T-helper 1 cell treated with Interleukin-12 subunit alpha and Interleukin-12 subunit beta and Interleukin-4 antibody, amounts not matched to agents 30 ng/mL and 1 ng/mL, for 36 hours (primary cell): ENCODE measurements at regions not wholly inside any gene's neighbourhood (a gene's known extent, or its start where the extent isn't known, plus 50 kb on each side); places are given as distances from the start of the nearest gene placed in this dataset.

Experiments
- intact Hi-C: fragments of 100-400 bp; cut with micrococcal nuclease; formaldehyde crosslinking; loops from one replicate; pipeline ENCODE4 v1.15.1; 2024

DNA sequence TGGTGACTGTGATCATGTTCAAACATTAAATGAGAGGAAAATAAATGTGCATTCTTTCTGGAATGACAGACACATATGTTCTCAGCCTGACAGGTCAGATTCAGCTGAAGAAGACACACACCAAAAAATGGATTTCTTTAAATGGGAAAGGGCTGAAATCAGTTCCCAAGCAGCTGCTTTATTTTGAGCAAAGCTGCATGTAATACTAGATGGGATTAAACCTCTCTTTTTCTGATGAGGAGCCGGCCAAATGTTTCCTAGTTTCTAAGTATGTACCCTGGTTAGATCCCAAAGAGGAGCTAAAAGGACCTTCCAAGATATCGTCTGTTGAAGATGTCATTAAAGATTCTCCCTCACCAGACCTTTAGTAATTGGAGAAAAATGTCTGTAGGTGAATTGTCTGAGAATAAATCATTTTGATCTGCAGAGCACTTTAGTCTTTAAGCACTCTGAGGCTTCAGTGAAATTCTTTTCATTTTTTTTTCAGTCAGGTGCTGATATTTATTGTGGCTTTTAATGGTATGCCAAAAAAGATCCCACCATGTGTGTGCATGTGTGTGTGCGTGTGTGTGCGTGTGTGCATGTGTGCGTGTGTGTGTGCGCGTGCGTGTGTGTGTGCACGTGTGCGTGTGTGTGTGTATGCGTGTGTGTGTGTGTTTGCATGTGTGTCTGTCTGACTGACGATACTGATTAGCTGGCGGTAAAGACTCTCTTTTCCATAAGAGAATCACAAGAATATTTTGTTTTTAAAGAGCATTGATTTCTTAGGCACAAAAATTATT is 175.8 kb downstream of the IRS1 start:
- intact Hi-C loops, result no loop called here

DNA sequence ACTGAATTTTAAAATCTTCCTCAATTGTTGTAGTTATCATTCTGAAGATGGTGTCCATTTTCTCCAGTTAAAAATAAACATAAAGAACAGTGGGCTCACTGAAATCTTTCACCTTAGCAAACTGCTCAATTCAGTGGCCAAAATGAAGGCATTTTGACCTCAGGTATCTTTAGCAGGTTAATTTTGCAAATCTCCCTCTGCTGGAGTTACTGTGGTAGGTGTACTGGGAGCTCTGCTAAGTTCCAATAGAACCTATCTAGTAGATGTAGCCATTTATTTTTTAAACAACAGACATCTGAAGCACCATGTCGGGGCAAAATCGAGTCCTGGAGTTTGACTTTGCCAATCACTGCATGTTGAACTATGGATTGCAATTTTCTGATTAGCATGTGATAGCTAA is 177.1 kb downstream of the IRS1 start:
- intact Hi-C loops, result no loop called here

DNA sequence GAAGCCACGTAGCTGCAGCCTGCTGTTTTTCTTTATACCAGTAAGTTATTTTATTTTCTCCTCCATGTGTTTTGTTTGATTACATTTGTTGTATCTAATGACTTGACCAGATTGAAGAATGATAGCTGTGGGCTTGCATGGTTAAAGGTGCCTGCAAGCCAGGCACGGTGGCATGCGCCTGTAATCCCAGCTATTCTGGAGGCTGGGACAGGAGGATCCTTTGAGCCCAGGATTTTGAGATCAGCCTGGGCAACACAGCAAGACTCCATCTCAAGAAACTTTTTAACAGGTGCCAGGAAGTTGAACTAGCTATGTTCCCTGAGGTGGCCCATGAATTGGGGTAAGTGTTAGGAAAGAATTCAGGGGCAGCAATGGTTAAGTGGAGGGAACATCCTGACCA is 179.4 kb downstream of the IRS1 start:
- intact Hi-C loops, result no loop called here

DNA sequence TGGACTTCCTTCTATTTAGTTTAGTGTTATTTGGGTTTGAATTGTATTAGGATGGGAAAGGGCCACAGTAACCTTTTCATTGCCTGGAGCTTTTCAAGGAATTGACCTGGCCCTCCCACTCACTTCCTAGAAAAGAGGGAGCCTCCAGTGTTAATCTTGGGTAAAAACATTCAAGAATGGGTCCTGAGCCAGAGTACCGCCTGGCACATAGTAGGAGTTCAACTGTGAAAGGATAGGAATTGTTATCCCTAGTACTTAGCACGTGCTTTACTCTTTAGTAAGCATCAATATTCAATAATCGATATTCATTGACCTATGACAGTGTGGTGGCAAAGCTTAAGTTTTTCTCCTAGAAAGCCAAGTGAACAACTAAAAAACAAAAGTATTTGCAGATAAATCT is 179.9 kb downstream of the IRS1 start:
- intact Hi-C loops, result no loop called here

DNA sequence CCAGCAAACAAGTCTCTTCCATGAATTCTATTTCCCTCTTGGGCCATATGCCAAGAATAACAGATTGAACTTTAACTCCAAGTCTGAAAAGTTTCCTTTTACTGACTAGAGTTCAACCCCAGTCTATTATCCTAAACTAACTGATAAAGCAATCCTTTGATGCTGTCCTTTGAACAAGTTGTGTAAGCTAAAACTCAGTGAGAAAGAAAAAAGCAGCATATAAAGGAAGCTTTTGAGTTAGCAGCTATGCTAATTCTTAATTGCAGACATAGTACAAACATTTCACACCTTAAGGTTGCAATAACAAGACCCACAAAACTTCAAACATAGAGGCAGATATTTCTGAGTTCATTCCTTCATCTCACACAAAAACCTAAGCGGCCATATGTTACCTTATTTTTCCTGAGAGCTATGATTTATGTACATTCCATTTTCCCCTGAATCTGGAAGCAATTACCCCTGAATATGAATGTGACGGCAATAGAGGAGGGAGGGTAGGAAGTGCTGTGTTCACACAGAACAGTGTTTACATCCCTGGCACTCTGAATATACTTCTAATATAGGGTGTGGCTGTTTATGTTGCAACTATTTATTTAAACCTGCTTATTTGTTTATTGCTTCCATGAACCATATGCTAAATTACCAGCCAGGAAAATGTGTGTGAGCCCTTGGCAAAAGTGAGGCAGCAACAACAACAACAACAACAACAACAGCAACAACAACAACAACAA is 180.6 kb downstream of the IRS1 start:
- intact Hi-C loops, result no loop called here

DNA sequence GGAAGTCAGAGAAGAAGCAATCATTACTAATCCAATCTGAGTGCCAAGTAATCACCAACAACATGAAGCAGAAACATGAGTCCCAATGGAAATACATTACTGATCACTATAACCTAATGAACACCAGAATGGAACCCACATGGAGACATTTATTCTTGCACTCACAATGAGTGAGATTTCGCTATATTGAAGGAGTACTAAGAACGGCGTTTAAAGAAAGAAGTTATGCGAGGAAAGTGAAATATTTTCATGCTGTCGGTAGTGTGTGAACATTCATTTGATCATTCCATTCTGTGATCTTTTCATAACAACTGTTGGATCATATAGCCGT is 181.1 kb downstream of the IRS1 start:
- intact Hi-C loops, result no loop called here

DNA sequence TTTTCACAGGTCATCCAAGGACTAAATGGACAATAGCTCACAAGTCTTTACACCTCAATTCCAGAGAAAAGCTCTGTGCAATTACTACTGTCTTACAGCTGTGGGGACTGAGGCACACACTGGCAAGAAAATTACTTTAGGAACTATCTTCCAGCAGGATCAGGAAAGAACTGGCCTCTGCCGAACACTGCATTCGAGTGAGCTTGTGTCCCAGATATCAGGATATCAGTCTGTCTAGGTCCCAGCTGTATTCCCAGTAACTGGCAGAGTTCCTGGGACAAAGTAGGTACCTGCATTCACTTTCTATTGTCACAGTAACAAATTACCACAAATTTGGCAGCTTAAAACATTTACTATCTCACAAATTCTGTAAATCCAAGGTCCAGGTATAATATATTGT is 183.7 kb downstream of the IRS1 start:
- intact Hi-C loops, result no loop called here

DNA sequence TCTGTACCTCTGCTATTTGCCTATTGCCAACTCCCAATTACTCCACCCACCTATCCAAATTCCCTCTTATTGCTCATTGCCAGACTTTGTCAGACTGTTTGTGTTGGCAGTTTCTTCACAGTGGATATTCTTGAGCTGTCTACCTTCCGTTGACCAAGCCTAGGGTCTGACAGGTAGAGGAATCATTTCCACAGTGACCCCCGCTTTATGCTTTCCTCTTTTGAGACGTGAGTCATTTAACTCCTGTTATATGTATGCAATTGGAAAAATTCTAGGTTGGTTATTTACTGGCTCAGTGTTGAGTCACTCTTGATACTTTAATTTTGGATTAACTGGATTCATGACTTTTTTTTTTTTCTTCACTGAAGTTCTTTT is 187.7 kb downstream of the IRS1 start:
- intact Hi-C loops, result no loop called here

DNA sequence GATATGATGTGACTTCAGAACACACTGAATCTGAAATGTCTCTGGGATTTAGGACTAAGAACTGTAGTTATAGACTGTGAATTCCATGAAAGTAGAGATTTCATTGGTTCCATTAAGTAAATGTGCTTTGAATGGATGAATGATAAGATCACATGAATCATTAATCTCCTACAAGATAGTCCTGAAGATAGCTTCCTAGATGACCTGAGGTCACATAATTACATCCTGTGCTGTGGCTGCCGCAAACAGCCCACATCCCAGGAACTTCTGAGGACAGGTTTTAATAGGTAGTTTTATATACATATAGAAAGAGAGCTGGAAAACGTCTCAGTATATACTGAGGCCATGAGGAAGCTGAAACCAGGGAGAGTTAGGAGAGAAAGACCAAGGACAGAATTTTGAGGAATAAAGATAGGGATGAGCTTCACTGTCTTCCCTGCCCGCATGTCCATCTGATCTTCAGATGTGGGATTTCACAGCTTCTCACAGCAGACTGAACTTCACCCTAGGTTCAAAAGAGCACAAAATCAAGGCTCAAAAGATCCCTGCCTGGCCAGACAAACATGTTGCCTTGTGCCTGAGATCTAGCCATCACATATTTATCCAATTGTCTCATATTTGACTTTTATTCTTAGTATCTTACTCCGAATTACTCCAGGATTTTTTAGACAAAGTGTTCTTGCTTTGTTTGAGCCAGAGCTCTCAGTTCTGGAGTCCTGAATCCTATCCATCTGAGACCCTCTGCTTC is 188.2 kb downstream of the IRS1 start:
- intact Hi-C loops, result no loop called here

DNA sequence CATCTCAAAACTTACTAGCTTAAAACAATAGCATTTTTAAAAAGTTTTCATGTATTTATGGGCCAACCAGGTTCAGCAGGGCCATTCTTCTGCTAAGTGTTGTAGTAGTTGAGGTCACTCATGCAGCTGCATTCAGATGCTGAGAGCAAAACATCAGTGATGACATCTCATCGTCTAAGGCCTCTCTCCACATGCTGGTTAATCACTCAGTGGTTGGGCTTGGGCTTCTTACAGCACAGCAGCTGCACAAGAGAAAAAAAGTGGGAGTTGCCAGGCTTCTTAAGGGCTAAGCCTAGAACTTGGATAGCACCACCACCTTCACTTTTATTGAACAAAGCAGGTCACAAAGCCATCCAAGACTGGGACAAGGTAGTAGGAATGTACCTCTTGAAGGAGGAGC is 190.3 kb downstream of the IRS1 start:
- intact Hi-C loops, result loop anchor here (2.0 kb wide), 1 partner anchor 43 kb away; no protein-coding TSS in a partner anchor

DNA sequence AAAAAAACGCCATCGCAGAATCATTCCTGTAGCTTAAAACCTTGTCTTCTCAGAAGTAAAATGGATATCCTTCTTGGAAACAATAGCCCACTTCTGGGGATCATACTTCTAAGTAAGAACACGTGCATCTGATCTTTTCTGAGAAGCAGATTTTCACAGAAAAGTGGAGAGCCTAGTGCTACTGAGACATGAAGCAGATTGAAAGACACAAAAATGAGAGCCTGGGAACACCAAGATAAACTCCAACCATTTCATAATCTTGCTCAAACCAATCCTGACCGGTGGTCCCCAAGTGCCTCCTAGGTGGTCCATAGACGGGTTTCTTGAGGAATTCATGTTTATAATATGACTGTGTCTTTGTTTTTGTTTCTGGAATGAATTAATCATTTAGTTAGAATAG is 191.2 kb downstream of the IRS1 start:
- intact Hi-C loops, result loop anchor here (2.0 kb wide), 1 partner anchor 44 kb away; no protein-coding TSS in a partner anchor

DNA sequence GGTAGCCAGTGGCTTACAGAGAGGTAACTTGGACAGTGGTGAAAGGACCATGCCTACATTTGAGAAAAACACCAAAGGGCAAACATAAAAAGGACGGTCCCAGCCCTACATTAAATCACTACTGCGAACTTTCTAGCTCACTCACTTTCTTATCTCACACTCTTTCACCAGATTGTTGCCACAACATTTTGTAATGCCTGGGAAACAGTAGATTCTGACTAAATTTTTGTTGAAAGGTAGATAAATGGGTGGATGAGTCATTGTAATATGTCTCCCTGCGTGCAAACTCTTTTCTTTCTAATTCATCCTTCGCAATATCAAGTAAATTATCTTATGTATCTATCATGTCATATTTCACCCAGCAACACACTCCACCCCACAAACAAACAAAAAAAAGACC is 192.2 kb downstream of the IRS1 start:
- intact Hi-C loops, result no loop called here

DNA sequence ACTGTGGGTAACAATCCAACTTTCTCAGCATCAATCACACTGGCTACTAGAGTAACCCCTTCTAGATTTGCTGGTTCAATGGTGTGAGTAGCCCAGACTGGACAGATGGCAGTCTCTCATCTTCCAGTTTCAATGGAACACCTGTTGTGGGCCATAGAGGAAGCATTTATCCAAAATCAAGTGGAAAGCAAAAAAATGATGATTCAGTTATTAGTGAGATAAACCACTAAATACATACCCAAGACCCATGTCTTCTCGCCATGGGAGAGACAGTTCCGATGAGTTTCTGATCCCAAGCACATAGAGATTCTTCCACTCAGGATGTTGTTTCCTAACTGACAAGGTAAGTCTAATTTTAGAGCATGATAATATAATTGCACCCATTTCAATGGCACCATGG is 194.0 kb downstream of the IRS1 start:
- intact Hi-C loops, result no loop called here

DNA sequence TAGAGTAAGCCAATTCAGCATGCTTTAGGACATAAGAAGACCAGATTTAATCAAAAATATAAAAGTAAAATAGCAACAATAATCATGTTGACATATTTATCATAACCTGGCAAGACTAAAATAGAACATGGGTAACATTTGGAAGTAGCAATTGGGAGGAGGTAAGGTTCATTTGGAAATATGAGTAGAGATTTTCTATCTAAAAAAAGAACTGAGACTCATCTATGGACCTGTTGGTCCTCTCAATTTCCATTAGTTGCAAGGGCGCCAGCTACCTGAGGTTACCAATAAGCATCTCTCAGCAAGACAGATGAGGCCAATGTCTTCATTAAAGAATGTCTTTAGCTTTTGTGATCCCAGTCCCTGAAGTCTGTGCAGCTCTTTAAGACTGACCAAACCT is 196.0 kb downstream of the IRS1 start:
- intact Hi-C loops, result no loop called here

DNA sequence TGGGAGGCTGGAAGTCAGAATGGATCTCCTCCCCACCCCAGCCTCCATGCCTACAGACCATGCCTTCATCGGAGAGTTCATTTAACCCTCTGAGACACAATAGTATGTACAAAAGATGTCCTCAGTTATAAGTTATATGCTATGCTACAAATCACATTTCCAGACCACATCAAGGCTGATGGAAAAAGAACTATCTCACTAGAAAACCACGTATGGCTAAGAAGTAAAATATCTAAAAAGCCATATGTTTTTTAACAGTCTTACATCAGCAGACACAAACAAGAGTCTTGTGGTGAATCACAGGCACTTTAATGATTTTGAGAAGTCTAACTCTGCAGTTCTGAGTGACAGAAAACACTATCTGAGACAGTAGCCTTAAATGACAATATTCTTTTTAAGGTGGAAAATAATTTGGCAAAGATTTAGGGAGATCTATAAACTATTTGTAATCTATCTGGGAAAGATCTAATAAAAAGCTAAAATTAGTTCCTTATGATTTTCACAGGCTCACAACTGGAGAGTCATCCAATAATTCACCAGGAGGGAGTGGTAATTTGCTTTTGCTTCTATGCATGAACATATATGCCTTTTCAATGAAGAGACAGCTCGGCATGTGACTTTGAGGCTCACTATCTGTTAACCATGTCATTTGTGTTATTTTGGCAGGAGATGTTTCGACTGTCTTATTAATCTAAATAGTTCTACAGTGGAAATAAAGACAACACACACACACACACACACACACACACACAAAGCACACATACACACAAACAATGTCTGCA is 197.5 kb downstream of the IRS1 start:
- intact Hi-C loops, result no loop called here

DNA sequence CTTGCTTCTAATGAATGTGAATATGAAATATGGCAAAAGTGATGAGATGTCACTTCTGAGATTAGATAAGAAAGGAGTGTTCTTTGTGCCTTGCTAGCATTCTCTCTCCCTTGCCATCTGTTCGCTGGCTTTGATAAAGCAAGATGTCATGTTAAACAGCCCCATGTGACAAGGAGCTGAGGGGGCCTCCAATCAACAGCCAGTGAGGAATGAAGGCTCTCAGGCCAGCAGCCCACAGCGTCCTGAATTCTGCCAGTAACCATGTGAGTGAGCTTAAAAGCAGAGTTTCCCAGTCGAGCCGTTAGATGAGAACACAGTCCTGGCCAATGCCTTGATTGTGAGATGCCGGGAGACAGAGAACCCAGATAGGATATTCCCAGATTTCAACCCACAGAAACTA is 198.8 kb downstream of the IRS1 start:
- intact Hi-C loops, result no loop called here

DNA sequence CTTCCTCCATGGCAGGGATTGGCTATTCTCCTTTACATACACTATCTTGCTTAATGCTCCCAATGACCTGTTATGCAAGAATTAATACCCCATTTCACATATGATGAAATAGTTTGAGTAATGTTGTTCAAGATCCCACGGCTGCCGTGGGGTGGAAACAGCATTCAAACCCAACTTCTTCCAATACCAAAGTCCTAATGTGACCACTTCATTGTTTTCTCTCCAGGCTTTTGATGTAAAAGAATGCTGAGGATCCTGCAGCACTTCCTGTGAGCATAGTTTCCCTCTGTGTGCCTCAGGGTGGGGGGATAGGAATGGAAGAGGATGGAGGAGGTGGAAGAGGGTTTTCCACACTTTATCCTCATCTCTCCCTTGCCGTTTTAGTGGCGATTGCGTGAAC is 199.4 kb downstream of the IRS1 start:
- intact Hi-C loops, result no loop called here

DNA sequence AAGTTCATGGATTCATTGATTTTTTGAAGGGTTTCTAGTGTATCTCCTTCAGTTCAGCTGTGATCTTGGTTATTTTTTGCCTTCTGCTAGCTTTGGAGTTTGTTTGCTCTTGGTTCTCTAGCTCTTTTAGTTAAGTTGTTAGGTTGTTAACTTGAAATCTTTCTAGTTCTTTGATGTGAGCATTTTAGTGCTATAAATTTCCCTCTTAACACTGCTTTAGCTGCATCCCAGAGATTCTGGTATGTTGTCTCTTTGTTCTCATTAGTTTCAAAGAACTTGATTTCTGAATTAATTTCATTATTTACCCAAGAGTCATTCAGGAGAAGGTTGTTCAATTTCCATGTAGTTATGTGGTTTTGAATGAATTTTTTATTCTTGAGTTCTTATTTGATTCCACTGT is 210.6 kb downstream of the IRS1 start:
- intact Hi-C loops, result no loop called here

DNA sequence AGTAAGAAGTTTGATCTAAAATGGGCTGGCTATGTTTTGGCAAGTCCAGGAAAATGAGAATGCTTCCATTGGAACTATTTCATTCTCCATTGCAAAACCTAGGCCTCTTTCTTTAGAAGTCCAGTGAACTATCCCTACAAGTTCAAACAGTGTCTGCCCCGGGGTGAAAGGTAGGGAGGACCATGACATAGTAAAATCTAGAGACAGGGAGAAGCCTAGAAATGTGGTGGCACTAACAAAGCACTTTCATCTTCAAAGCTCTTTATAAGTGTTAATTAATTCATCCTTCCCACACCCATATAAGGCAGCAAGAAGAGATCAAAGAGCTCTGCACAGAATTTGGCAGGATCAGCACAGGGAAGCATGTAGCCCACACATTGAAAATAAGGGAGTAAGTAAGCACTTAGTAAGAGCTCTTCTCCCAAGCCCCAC is 214.5 kb downstream of the IRS1 start:
- intact Hi-C loops, result no loop called here

DNA sequence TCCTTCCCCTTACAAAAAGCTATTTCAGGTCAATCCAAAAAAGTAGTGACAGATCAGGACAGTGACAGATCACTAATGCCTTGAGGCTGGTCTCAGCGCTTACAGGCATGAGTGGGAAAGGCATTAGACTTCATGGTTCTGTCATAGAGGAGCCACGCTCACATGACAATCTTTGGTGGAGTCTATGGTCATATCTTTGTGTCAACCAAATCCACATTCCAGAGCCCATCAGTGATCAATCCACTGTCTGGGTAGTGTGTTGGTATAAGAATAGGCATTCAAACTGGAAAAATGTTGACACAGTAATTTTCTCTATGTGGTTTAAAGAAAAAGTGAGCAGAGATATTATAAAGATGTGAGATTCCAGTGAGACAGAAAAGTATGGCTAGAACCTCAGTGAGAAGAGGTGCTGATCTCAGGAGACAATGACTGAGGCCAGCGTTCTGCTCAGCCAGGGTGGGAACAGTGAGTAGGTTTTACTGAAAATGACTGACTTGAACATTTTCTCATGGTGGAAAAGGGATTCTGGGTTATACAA is 215.0 kb downstream of the IRS1 start:
- intact Hi-C loops, result no loop called here

DNA sequence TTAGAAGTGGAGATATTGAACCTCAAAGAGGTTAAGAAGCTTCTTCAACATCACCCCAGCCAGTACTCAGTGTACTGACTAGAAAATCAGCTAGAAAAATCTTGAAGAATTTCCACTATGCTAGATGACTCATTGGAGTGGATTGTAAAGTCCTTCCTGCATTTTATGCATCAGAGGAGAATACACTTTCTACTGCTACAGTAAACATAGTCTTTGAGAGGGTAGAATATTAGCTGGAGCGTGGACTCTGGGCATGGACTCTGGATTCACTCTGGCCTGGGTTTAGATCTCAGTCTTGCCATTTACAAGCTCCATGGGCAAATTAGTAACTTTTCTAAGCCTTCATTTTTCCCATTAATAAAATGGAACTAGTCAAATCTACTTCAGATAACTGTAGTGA is 215.9 kb downstream of the IRS1 start:
- intact Hi-C loops, result no loop called here
